ENCODE measurements at regions not wholly inside any gene's neighbourhood (a gene's known extent, or its start where the extent isn't known, plus 50 kb on each side); places are given as distances from the start of the nearest gene placed in this dataset.

- no peak for DNase-seq
- Mint-ChIP-seq H3K4me3 (no peak overlapping the region), H3K4me1 (no peaks in the 10 kb centered on the region), H3K27ac (no peak overlapping the region), H3K36me3 (ENCODE audit: low read depth) (no peaks in the 10 kb centered on the region), H3K27me3 (no peaks in the 10 kb centered on the region), H3K9me3 (peaks cover under 1% of the 10 kb centered on the region)
- intact Hi-C loops (cut with micrococcal nuclease), result no loop called here
These were observed 277.7 kb upstream of the ZNF717 start for GRCh38 chr3:76063019-76063418.

- intact Hi-C loops (cut with micrococcal nuclease), result no loop called here
- Mint-ChIP-seq H3K27ac (no peak overlapping the region), H3K9me3 (no peaks in the 10 kb centered on the region), H3K27me3 (no peaks in the 10 kb centered on the region), H3K4me1 (no peaks in the 10 kb centered on the region), H3K36me3 (ENCODE audit: low read depth) (no peaks in the 10 kb centered on the region), H3K4me3 (no peak overlapping the region)
- no peak for DNase-seq
These were observed 278.5 kb upstream of the ZNF717 start for GRCh38 chr3:76063811-76064210.

- peaks cover 3% of the 10 kb centered on the region for H3K9me3 Mint-ChIP-seq
- no peak overlapping the region for H3K27ac Mint-ChIP-seq
- intact Hi-C loops (cut with micrococcal nuclease), result no loop called here
- DNase-seq, result no peak
- H3K27me3 Mint-ChIP-seq, result no peaks in the 10 kb centered on the region
- H3K4me3 Mint-ChIP-seq, result no peak overlapping the region
- H3K36me3 Mint-ChIP-seq (ENCODE audit: low read depth), result no peaks in the 10 kb centered on the region
- H3K4me1 Mint-ChIP-seq, result no peaks in the 10 kb centered on the region
These were observed 280.6 kb upstream of the ZNF717 start for GRCh38 chr3:76065964-76066363.

- DNase-seq, result no peak
- intact Hi-C loops (cut with micrococcal nuclease), result no loop called here
- Mint-ChIP-seq H3K4me1 (no peaks in the 10 kb centered on the region), H3K36me3 (ENCODE audit: low read depth) (no peaks in the 10 kb centered on the region), H3K27me3 (no peaks in the 10 kb centered on the region), H3K27ac (no peak overlapping the region), H3K4me3 (no peak overlapping the region), H3K9me3 (peaks cover 4% of the 10 kb centered on the region)
These were observed 292.8 kb upstream of the ZNF717 start for GRCh38 chr3:76078101-76078500.

- H3K27ac Mint-ChIP-seq, result no peak overlapping the region
- H3K36me3 Mint-ChIP-seq (ENCODE audit: low read depth), result no peaks in the 10 kb centered on the region
- no peaks in the 10 kb centered on the region for H3K9me3 Mint-ChIP-seq
These were observed 298.6 kb upstream of the ZNF717 start for GRCh38 chr3:76083992-76084391.

GRCh38 chr3:76096036-76096435 lies 310.7 kb upstream of the ZNF717 start:
- intact Hi-C loops (cut with micrococcal nuclease), result no loop called here
- no peak overlapping the region for H3K4me3 Mint-ChIP-seq

More at GRCh38 chr3:76083992-76084391, 298.6 kb upstream of the ZNF717 start:
- intact Hi-C loops (cut with micrococcal nuclease), result no loop called here
- Mint-ChIP-seq H3K4me3 (no peak overlapping the region), H3K27me3 (no peaks in the 10 kb centered on the region), H3K4me1 (no peaks in the 10 kb centered on the region)
- DNase-seq, result no peak

GRCh38 chr3:76096836-76097588 lies 311.7 kb upstream of the ZNF717 start:
- no peaks in the 10 kb centered on the region for H3K4me1 Mint-ChIP-seq
- no peaks in the 10 kb centered on the region for H3K27me3 Mint-ChIP-seq
- no peaks in the 10 kb centered on the region for H3K9me3 Mint-ChIP-seq
- DNase-seq, result no peak
- H3K4me3 Mint-ChIP-seq, result no peak overlapping the region
- intact Hi-C loops (cut with micrococcal nuclease), result no loop called here
- H3K36me3 Mint-ChIP-seq (ENCODE audit: low read depth), result no peaks in the 10 kb centered on the region
- H3K27ac Mint-ChIP-seq, result no peak overlapping the region

More at GRCh38 chr3:76096036-76096435, 310.7 kb upstream of the ZNF717 start:
- Mint-ChIP-seq H3K27me3 (no peaks in the 10 kb centered on the region), H3K27ac (no peak overlapping the region), H3K9me3 (no peaks in the 10 kb centered on the region), H3K36me3 (ENCODE audit: low read depth) (no peaks in the 10 kb centered on the region), H3K4me1 (no peaks in the 10 kb centered on the region)
- no peak for DNase-seq

- H3K4me3 Mint-ChIP-seq, result no peak overlapping the region
- no peaks in the 10 kb centered on the region for H3K4me1 Mint-ChIP-seq
- H3K9me3 Mint-ChIP-seq, result no peaks in the 10 kb centered on the region
- no peak overlapping the region for H3K27ac Mint-ChIP-seq
- no peaks in the 10 kb centered on the region for H3K36me3 Mint-ChIP-seq (ENCODE audit: low read depth)
- no peaks in the 10 kb centered on the region for H3K27me3 Mint-ChIP-seq
- DNase-seq, result no peak
- intact Hi-C loops (cut with micrococcal nuclease), result no loop called here
These were observed 312.2 kb upstream of the ZNF717 start for GRCh38 chr3:76097589-76097969.

- no peaks in the 10 kb centered on the region for H3K4me1 Mint-ChIP-seq
- no peak for DNase-seq
- no peak overlapping the region for H3K4me3 Mint-ChIP-seq
- no peaks in the 10 kb centered on the region for H3K36me3 Mint-ChIP-seq (ENCODE audit: low read depth)
- no peak overlapping the region for H3K27ac Mint-ChIP-seq
- H3K27me3 Mint-ChIP-seq, result no peaks in the 10 kb centered on the region
- intact Hi-C loops (cut with micrococcal nuclease), result no loop called here
- H3K9me3 Mint-ChIP-seq, result no peaks in the 10 kb centered on the region
These were observed 314.6 kb upstream of the ZNF717 start for GRCh38 chr3:76099956-76100355.

GRCh38 chr3:76107935-76108570 lies 322.7 kb upstream of the ZNF717 start:
- H3K36me3 Mint-ChIP-seq (ENCODE audit: low read depth), result no peaks in the 10 kb centered on the region
- intact Hi-C loops (cut with micrococcal nuclease), result loop anchor here (5.0 kb wide), 1 partner anchor 386 kb away; no protein-coding TSS in a partner anchor
- no peak overlapping the region for H3K27ac Mint-ChIP-seq
- no peaks in the 10 kb centered on the region for H3K9me3 Mint-ChIP-seq
- no peaks in the 10 kb centered on the region for H3K4me1 Mint-ChIP-seq
- H3K4me3 Mint-ChIP-seq, result no peak overlapping the region
- DNase-seq, result no peak
- H3K27me3 Mint-ChIP-seq, result no peaks in the 10 kb centered on the region

GRCh38 chr3:76111808-76112207 lies 326.5 kb upstream of the ZNF717 start:
- H3K36me3 Mint-ChIP-seq (ENCODE audit: low read depth), result no peaks in the 10 kb centered on the region
- no peaks in the 10 kb centered on the region for H3K27me3 Mint-ChIP-seq
- H3K4me3 Mint-ChIP-seq, result no peak overlapping the region
- intact Hi-C loops (cut with micrococcal nuclease), result no loop called here
- H3K4me1 Mint-ChIP-seq, result no peaks in the 10 kb centered on the region
- no peak overlapping the region for H3K27ac Mint-ChIP-seq
- DNase-seq, result no peak
- H3K9me3 Mint-ChIP-seq, result no peaks in the 10 kb centered on the region

GRCh38 chr3:76122007-76122406 lies 336.7 kb upstream of the ZNF717 start:
- Mint-ChIP-seq H3K9me3 (peaks cover 3% of the 10 kb centered on the region), H3K4me1 (no peaks in the 10 kb centered on the region), H3K27ac (no peak overlapping the region), H3K27me3 (no peaks in the 10 kb centered on the region), H3K36me3 (ENCODE audit: low read depth) (no peaks in the 10 kb centered on the region), H3K4me3 (no peak overlapping the region)
- intact Hi-C loops (cut with micrococcal nuclease), result no loop called here
- no peak for DNase-seq

GRCh38 chr3:76129441-76129840 lies 344.1 kb upstream of the ZNF717 start:
- H3K4me1 Mint-ChIP-seq, result no peaks in the 10 kb centered on the region
- H3K4me3 Mint-ChIP-seq, result no peak overlapping the region
- no peaks in the 10 kb centered on the region for H3K27me3 Mint-ChIP-seq
- no peaks in the 10 kb centered on the region for H3K36me3 Mint-ChIP-seq (ENCODE audit: low read depth)
- DNase-seq, result no peak
- intact Hi-C loops (cut with micrococcal nuclease), result no loop called here
- peaks cover 5% of the 10 kb centered on the region for H3K9me3 Mint-ChIP-seq
- H3K27ac Mint-ChIP-seq, result no peak overlapping the region

GRCh38 chr3:76131396-76132153 lies 346.2 kb upstream of the ZNF717 start:
- Mint-ChIP-seq H3K27me3 (no peaks in the 10 kb centered on the region), H3K36me3 (ENCODE audit: low read depth) (no peaks in the 10 kb centered on the region), H3K27ac (no peak overlapping the region), H3K4me3 (no peak overlapping the region), H3K9me3 (peaks cover 5% of the 10 kb centered on the region), H3K4me1 (no peaks in the 10 kb centered on the region)
- DNase-seq, result no peak
- intact Hi-C loops (cut with micrococcal nuclease), result no loop called here
